Heart right ventricle (tissue), 16 donors: ENCODE measurements at regions not wholly inside any gene's neighbourhood (a gene's known extent, or its start where the extent isn't known, plus 50 kb on each side); places are given as distances from the start of the nearest gene placed in this dataset.

ENCODE experiments used
- ATAC-seq, 8 donors: fragments of 200-7000 bp; cut with Tn5 transposase; one replicate each; pipeline ENCODE4 v1.9.1; 2020; ENCODE audit warnings: mild to moderate bottlenecking in 8 of 8, moderate library complexity in 8 of 8, moderate number of reproducible peaks in 1 of 8
- DNase-seq, 2 donors: peaks; one replicate each; pipeline ENCODE4 v3.0.0-alpha.2; 2020
- H3K27ac ChIP-seq, 10 donors: fragments of 200-600 bp; sonication (generic) in 2 of 10; one replicate each; pipeline versions ENCODE4 v1.5.0 to v1.8.0; 2020 to 2022; ENCODE audit warnings: mild to moderate bottlenecking in 3 of 10
- H3K27me3 ChIP-seq, 7 donors: fragments of 200-600 bp; one replicate each; pipeline ENCODE4 v1.8.0; 2021 to 2022; ENCODE audit warnings: mild to moderate bottlenecking in 2 of 7
- H3K36me3 ChIP-seq, 9 donors: fragments of 200-600 bp; sonication (generic) in 1 of 9; one replicate each; pipeline versions ENCODE4 v1.5.0 to v1.8.0; 2020 to 2022; ENCODE audit warnings: mild to moderate bottlenecking in 2 of 9
- H3K4me1 ChIP-seq, 9 donors: fragments of 200-600 bp; sonication (generic) in 1 of 9; one replicate each; pipeline versions ENCODE4 v1.5.0 to v1.8.0; 2020 to 2022; ENCODE audit warnings: mild to moderate bottlenecking in 4 of 9
- H3K4me3 ChIP-seq, 10 donors: fragments of 200-600 bp; sonication (generic) in 2 of 10; one replicate each; pipeline versions ENCODE4 v1.5.0 to v1.8.0; 2020 to 2022; ENCODE audit warnings: mild to moderate bottlenecking in 7 of 10, moderate library complexity in 2 of 10
- H3K9me3 ChIP-seq, 11 donors: fragments of 200-600 bp in 10 of 11; sonication (generic) in 2 of 11; one replicate each; pipeline versions ENCODE4 v1.5.0 to v1.8.0; 2013 to 2022; ENCODE audit warnings: mild to moderate bottlenecking in 2 of 11, control low read depth in 1 of 11, moderate library complexity in 1 of 11
- WGBS, 2 donors: extraction: QIAGEN DNeasy Blood & Tissue Kit; methylation state at CpG; one replicate each; pipeline ENCODE4 v1.1.7; 2013; ENCODE audit warnings: inconsistent platforms in 1 of 2; 5-methylcytosine and 5-hydroxymethylcytosine counted together
- intact Hi-C, 10 donors: fragments of 100-400 bp; cut with DNase I; formaldehyde crosslinking; loops; one replicate each; pipeline versions ENCODE4 v1.11.1 to v1.14.2; 2022
- TF ChIP-seq, protein P1 (sequence below), 9 donors: fragments of 200-600 bp; sonication (generic) in 2 of 9; IDR thresholded peaks; one replicate each; pipeline versions ENCODE4 v1.5.0 to v1.8.0; 2021 to 2022; ENCODE audit warnings: antibody characterized with exemption in 9 of 9, mild to moderate bottlenecking in 5 of 9, moderate library complexity in 1 of 9
- donor health status: Arrhythmogenic right ventricular cardiomyopathy.
- donor health status: ischemic (EF 13 %, LVEDD 7.1; RV severe dilation, severe dysfunction).
- donor health status: healthy with polysubstance abuse.
- donor health status: DM: no; HTN: yes; CAD: no.
- donor health status: DM: no; HTN: no; CAD: no.
- donor health status: ischemic (EF 25% LVEDD 6.9; RV normal size, moderate dysfunction).
- donor health status: ischemic (EF 25% LVEDD 5.7; RV mildly dilated, moderate dysfunction).
- donor health status: healthy.
- donor health status: DM: yes; HTN: yes; CAD: no.
- donor health status: Ischemic cardiomyopathy.
- donor health status: ischemic (EF 35%, LVEDD 5.7; RV mildly dilated, moderate dysfunction).
- donor health status: nonischemic (EF 11% LVEDD 7.7; RV severe dilation, severe dysfunction).
- donor health status: DM: yes; HTN: yes; CAD: no.
- donor health status: PGD.
- donor health status: ischemic (EF 29% LVEDD 5.4; RV normal size, mild dysfunction).
- donor health status: nonischemic (EF 23%, LVEDD 6.1; RV moderate dilation, normal function).

DNA sequence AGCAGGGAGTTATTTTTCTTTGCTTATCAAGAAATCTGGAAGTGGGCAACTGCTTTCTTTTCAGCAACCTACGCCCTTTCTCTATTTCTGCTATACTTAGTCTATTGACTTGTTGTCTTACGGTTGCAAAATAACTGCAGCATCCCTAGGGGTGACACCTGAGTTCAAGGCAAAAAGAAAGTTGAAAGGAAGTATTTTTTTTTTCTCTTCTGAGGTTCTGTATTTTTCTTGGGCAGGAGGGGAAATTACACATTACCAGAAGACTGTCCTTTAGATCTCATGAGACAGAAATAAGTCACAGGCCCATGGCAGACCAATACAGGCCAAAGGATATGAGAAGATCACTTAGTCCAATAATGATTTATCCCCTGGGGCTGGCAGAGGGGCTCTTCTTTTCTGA, 204.7 kb upstream of the CASK start:
- intact Hi-C loops = no loop called here
- WGBS, 2 donors = 86 to 90% methylated on average over 2 of the region's 2 CpGs
- Histone ChIP-seq H3K4me3 (no peak overlapping the region), H3K27me3 (peaks cover 0 to 11% (median 0%) of the 10 kb centered on the region in 7 donors), H3K27ac (no peak overlapping the region), H3K9me3 (no peaks in the 10 kb centered on the region), H3K4me1 (no peaks in the 10 kb centered on the region), H3K36me3 (no peaks in the 10 kb centered on the region)
- no peak for DNase-seq
- ATAC-seq = no peak
- TF ChIP-seq, protein P1, sequence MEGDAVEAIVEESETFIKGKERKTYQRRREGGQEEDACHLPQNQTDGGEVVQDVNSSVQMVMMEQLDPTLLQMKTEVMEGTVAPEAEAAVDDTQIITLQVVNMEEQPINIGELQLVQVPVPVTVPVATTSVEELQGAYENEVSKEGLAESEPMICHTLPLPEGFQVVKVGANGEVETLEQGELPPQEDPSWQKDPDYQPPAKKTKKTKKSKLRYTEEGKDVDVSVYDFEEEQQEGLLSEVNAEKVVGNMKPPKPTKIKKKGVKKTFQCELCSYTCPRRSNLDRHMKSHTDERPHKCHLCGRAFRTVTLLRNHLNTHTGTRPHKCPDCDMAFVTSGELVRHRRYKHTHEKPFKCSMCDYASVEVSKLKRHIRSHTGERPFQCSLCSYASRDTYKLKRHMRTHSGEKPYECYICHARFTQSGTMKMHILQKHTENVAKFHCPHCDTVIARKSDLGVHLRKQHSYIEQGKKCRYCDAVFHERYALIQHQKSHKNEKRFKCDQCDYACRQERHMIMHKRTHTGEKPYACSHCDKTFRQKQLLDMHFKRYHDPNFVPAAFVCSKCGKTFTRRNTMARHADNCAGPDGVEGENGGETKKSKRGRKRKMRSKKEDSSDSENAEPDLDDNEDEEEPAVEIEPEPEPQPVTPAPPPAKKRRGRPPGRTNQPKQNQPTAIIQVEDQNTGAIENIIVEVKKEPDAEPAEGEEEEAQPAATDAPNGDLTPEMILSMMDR (IDR thresholded peaks at IDR 0.05) = no peak

DNA sequence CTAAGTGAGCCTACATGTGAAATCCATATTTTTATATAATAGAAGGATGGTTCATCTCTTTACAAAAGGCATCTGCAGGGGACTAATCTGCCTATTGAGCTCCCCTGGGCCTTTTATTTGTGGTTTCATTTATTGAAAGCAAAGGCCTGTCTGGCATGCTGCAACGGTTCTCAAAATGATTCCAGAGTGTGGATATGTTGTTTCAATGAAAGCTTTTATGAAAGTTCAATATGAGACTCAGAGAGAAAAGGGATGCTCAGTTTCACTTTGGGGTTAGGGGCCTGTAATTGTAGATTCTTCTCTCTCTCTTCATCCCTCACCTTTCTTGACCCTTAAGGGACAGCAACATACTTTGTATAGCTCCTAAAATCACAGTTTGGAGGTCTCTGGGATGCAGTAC, 204.2 kb upstream of the CASK start:
- Histone ChIP-seq H3K27me3 (peaks cover 0 to 15% (median 0%) of the 10 kb centered on the region in 7 donors), H3K4me1 (no peaks in the 10 kb centered on the region), H3K36me3 (no peaks in the 10 kb centered on the region), H3K9me3 (no peaks in the 10 kb centered on the region), H3K4me3 (no peak overlapping the region), H3K27ac (no peak overlapping the region)
- ATAC-seq (no peak), DNase-seq (no peak)
- intact Hi-C loops = no loop called here
- TF ChIP-seq, protein P1 (IDR thresholded peaks at IDR 0.05) = no peak
- 50 to 77% methylated on average over 1 of the region's 1 CpG for WGBS, 2 donors

GRCh38 chrX:42123369-42123768, 200.0 kb upstream of the CASK start:
- Histone ChIP-seq H3K9me3 (no peaks in the 10 kb centered on the region), H3K4me3 (no peak overlapping the region), H3K27me3 (peaks cover 0 to 15% (median 0%) of the 10 kb centered on the region in 7 donors), H3K36me3 (no peaks in the 10 kb centered on the region), H3K27ac (no peak overlapping the region), H3K4me1 (no peaks in the 10 kb centered on the region)
- DNase-seq = no peak
- intact Hi-C loops = no loop called here
- TF ChIP-seq, protein P1 (IDR thresholded peaks at IDR 0.05) = no peak
- no peak for ATAC-seq
- 91 to 95% methylated on average over 4 of the region's 4 CpGs for WGBS, 2 donors

DNA sequence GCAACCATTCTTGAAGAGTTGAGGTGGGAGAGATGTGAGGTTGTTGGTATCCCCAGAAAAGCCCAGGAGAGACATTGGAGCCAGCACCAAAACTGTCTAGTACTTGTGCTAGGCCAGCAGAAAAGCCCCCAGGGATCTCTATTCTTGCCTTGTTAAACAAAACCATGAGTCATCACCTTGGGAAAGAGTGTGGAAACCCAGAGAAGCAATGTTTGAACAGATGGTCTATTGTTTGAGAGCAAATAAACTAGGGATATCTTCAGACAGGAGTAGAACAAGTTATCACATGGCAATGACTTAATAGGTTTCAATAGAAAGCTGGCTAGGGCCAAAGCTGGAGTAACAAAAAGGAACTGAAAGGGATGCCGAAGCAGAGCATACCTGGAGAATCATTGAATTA, 195.7 kb upstream of the CASK start:
- Histone ChIP-seq H3K9me3 (no peaks in the 10 kb centered on the region), H3K27me3 (peaks cover 0 to 18% (median 0%) of the 10 kb centered on the region in 7 donors), H3K36me3 (no peaks in the 10 kb centered on the region), H3K4me1 (no peaks in the 10 kb centered on the region), H3K4me3 (no peak overlapping the region), H3K27ac (no peak overlapping the region)
- intact Hi-C loops = no loop called here
- 78 to 82% methylated on average over 1 of the region's 1 CpG for WGBS, 2 donors
- TF ChIP-seq, protein P1 (IDR thresholded peaks at IDR 0.05) = no peak
- ATAC-seq (peak in 1 of 8 donors; percentile 47), DNase-seq (no peak)
